ENCODE measurements at regions not wholly inside any gene's neighbourhood (a gene's known extent, or its start where the extent isn't known, plus 50 kb on each side); places are given as distances from the start of the nearest gene placed in this dataset.
A peak's percentile ranks its signal among the peaks of the same experiment; 100 is the strongest.
"Not testable (repeated sequence)": the region's sequence is repeated elsewhere in the genome, so short reads cannot be mapped to it uniquely, and the experiment has no call there.

DNA sequence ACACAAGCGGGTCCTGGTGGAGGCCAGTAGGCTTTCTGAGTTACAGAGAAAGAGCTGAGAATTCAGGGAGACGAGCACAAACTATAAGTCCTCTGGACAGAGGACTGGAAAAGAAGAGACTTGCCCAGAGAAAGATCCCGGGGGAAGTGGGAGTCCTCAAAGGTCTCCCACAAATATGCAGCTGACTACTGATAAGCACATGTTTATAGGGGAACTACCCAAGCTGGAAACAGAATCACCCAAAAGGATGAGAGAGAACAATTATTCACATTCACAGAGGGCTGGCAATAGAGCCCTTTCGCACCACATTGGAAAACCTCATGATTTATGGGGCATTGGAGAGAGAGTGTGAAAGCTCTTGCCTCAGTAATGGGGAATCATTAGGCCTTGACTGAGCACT is 337.6 kb downstream of the IRS1 start:
- Histone ChIP-seq H3K9me3 (ENCODE audit: low read depth) (no peaks in the 10 kb centered on the region), H3K4me3 (no peak overlapping the region), H3K4me1 (ENCODE audit: low read depth) (peaks cover 11% of the 10 kb centered on the region), H3K27ac (no peak overlapping the region), H3K36me3 (no peaks in the 10 kb centered on the region), H3K27me3 (no peaks in the 10 kb centered on the region)
- DNase-seq (ENCODE audit: low read depth in 1 of 2, low spot score in 1 of 2), result peak in 1 of 2 donors; percentile 38
- TF ChIP-seq, protein P1, sequence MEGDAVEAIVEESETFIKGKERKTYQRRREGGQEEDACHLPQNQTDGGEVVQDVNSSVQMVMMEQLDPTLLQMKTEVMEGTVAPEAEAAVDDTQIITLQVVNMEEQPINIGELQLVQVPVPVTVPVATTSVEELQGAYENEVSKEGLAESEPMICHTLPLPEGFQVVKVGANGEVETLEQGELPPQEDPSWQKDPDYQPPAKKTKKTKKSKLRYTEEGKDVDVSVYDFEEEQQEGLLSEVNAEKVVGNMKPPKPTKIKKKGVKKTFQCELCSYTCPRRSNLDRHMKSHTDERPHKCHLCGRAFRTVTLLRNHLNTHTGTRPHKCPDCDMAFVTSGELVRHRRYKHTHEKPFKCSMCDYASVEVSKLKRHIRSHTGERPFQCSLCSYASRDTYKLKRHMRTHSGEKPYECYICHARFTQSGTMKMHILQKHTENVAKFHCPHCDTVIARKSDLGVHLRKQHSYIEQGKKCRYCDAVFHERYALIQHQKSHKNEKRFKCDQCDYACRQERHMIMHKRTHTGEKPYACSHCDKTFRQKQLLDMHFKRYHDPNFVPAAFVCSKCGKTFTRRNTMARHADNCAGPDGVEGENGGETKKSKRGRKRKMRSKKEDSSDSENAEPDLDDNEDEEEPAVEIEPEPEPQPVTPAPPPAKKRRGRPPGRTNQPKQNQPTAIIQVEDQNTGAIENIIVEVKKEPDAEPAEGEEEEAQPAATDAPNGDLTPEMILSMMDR (IDR thresholded peaks at IDR 0.05; ENCODE audit: low read depth, low read length), result no peak

DNA sequence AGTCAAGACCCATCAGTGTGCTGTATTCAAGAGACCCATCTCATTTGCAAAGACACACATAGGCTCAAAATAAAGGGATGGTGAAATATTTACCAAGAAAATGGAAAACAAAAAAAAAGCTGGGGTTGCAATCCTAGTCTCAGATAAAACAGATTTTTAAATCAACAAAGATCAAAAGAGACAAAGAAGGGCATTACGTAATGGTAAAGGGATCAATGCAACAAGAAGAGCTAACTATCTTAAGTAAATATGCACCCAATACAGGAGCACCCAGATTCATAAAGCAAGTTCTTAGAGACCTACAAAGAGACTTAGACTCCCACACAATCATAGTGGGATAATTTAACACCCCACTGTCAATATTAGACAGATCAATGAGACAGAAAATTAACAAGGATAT is 343.5 kb downstream of the IRS1 start:
- not testable (repeated sequence) for H3K36me3 ChIP-seq; H3K4me1 ChIP-seq (ENCODE audit: low read depth); DNase-seq (ENCODE audit: low read depth in 1 of 2, low spot score in 1 of 2)

DNA sequence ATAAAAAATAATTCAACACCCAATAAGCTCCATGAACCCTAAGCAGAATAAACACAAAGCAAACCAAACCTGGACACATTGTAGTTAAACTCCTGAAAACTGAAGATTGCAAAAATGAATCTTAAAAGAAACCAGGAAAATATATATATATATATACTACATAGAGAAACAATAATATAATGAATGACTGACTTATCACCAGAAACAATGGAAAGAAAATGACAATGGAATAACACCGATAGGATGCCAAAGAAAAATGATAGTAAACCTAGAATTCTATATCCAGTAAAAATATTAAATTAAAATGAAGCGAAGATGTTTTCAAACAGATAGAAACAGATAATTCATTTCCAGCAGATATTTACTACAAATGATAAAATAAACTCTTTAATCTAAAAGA is 346.9 kb downstream of the IRS1 start:
- no peaks in the 10 kb centered on the region for H3K27me3 ChIP-seq
- no peaks in the 10 kb centered on the region for H3K9me3 ChIP-seq (ENCODE audit: low read depth)
- TF ChIP-seq, protein P1 (IDR thresholded peaks at IDR 0.05; ENCODE audit: low read depth, low read length), result no peak
- H3K27ac ChIP-seq, result no peak overlapping the region
- no peak overlapping the region for H3K4me3 ChIP-seq
- no peak for DNase-seq (ENCODE audit: low read depth in 1 of 2, low spot score in 1 of 2)
- H3K4me1 ChIP-seq (ENCODE audit: low read depth), result no peaks in the 10 kb centered on the region
- H3K36me3 ChIP-seq, result no peaks in the 10 kb centered on the region

More for the DNA sequence above, 343.5 kb downstream of the IRS1 start:
- H3K27ac ChIP-seq; H3K4me3 ChIP-seq; H3K9me3 ChIP-seq (ENCODE audit: low read depth); H3K27me3 ChIP-seq: not testable (repeated sequence)

DNA sequence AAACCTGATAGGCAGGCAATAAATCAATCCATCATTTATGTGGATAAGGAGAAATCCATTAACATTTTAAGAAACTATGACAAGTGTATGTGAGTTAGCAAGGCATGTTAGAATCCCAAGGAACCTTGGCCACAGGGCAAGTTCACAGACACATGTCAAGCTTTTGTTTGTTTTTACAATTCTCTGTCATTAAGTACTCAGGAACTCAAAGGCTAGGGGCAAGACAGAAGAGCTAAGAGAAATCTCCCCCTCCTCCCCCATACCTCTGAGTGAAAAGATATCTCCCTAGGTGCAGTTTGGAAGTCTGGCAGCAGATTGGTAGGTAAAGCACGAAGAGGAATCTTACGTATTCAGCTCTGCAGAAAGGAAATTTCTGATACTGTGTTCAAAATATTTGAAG is 348.1 kb downstream of the IRS1 start:
- H3K27me3 ChIP-seq, result no peaks in the 10 kb centered on the region
- H3K4me3 ChIP-seq, result no peak overlapping the region
- peaks cover under 1% of the 10 kb centered on the region for H3K4me1 ChIP-seq (ENCODE audit: low read depth)
- TF ChIP-seq, protein P1 (IDR thresholded peaks at IDR 0.05; ENCODE audit: low read depth, low read length), result no peak
- DNase-seq (ENCODE audit: low read depth in 1 of 2, low spot score in 1 of 2), result no peak
- H3K36me3 ChIP-seq, result no peaks in the 10 kb centered on the region
- no peak overlapping the region for H3K27ac ChIP-seq
- H3K9me3 ChIP-seq (ENCODE audit: low read depth), result no peaks in the 10 kb centered on the region

DNA sequence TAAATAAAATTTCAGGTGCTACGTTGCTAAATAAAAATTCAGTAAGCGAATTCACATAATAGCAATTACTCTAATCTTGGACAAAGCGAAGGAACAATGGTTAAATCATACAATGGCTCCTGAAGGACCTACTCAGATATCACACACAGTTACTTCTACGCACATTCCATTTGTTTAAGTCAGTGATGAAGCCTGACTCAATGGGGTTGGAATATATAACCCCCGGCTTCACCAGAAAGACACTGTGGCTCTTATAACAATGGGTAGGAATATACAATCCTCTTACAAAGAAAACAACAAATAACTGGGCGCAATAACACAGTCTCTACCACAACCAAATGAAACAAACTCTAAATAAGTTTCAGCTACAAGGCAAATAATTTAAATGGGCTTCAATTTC is 349.5 kb downstream of the IRS1 start:
- TF ChIP-seq, protein P1 (IDR thresholded peaks at IDR 0.05; ENCODE audit: low read depth, low read length), result no peak
- Histone ChIP-seq H3K9me3 (ENCODE audit: low read depth) (no peaks in the 10 kb centered on the region), H3K4me1 (ENCODE audit: low read depth) (peaks cover 8% of the 10 kb centered on the region), H3K36me3 (no peaks in the 10 kb centered on the region), H3K27ac (no peak overlapping the region), H3K27me3 (no peaks in the 10 kb centered on the region), H3K4me3 (no peak overlapping the region)
- DNase-seq (ENCODE audit: low read depth in 1 of 2, low spot score in 1 of 2), result no peak

DNA sequence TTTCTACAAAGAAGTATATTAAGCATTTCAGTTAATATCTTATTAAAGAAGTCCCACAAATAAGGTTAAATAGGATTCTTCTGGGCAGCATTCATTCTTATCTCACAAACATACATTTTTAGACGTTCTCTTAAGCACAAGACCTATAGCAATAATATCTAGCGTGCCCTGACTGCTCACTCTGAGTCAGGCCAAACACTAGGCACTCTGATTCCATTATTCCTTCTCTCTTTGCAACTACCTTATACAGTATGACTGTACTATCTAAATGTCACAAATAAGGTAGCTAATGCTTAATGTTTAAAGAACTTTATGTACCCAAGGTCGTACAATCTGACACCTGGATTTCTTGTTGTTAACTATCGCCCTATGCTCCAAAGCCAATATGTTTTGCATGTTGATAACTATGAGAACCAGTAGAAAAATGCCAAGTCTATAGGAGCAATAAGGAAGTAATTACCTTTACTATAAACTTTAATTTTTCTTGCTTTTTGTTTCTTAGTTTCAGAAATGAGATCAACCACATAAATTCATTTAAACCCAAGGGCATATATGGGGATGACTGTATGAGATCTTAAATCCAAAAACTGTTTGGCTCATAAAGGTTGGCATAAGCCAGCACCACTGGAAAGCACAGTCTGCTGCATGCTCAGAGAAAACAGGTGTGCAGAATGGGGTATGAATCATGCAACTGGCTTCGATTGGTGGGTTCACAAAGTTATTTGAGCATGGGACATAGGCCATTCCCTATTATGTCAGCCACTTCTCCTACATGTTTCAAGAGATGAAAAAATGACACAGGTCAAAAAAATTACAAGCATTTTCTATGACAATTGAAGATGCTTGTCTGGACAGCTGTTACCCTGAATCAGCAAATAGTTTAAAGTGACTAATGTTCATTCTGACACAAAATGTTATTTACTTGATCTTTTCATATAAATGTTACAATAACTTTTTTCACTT is 352.0 kb downstream of the IRS1 start:
- no peak for DNase-seq (ENCODE audit: low read depth in 1 of 2, low spot score in 1 of 2)
- no peak overlapping the region for H3K4me3 ChIP-seq
- peaks cover 8% of the 10 kb centered on the region for H3K4me1 ChIP-seq (ENCODE audit: low read depth)
- no peaks in the 10 kb centered on the region for H3K36me3 ChIP-seq
- no peaks in the 10 kb centered on the region for H3K9me3 ChIP-seq (ENCODE audit: low read depth)
- no peaks in the 10 kb centered on the region for H3K27me3 ChIP-seq
- H3K27ac ChIP-seq, result no peak overlapping the region
- TF ChIP-seq, protein P1 (IDR thresholded peaks at IDR 0.05; ENCODE audit: low read depth, low read length), result no peak

Measured in cardiac muscle cell (in vitro differentiated cells and primary cell).